ENCODE measurements at regions not wholly inside any gene's neighbourhood (a gene's known extent, or its start where the extent isn't known, plus 50 kb on each side); places are given as distances from the start of the nearest gene placed in this dataset.

- no peak for DNase-seq
- Mint-ChIP-seq H3K4me1 (ENCODE audit: low read depth) (no peaks in the 10 kb centered on the region), H3K27ac (no peak overlapping the region), H3K9me3 (peaks cover 13 to 15% of the 10 kb centered on the region in 2 donors), H3K36me3 (ENCODE audit: insufficient read depth in 2 of 2) (peaks cover 4 to 6% of the 10 kb centered on the region in 2 donors), H3K4me3 (no peak overlapping the region), H3K27me3 (ENCODE audit: low read depth) (peaks cover 8% of the 10 kb centered on the region)
- ATAC-seq (replicated peaks in 1 of 2) = no peak
Observed at GRCh38 chr18:78546281-78546680, 433.3 kb upstream of the SALL3 start.

- H3K27ac Mint-ChIP-seq = no peak overlapping the region
- ATAC-seq (replicated peaks in 1 of 2) = no peak
- DNase-seq = no peak
- peaks cover 8% of the 10 kb centered on the region for H3K27me3 Mint-ChIP-seq (ENCODE audit: low read depth)
- H3K36me3 Mint-ChIP-seq (ENCODE audit: insufficient read depth in 2 of 2) = peaks cover 4 to 6% of the 10 kb centered on the region in 2 donors
- no peaks in the 10 kb centered on the region for H3K4me1 Mint-ChIP-seq (ENCODE audit: low read depth)
- no peak overlapping the region for H3K4me3 Mint-ChIP-seq
- peaks cover 13 to 15% of the 10 kb centered on the region in 2 donors for H3K9me3 Mint-ChIP-seq
Observed at GRCh38 chr18:78547817-78548216, 431.8 kb upstream of the SALL3 start.

GRCh38 chr18:78548261-78549058 is 431.2 kb upstream of the SALL3 start:
- ATAC-seq (replicated peaks in 1 of 2) (no peak), DNase-seq (no peak)
- Mint-ChIP-seq H3K27me3 (ENCODE audit: low read depth) (peaks cover 8% of the 10 kb centered on the region), H3K4me1 (ENCODE audit: low read depth) (no peaks in the 10 kb centered on the region), H3K4me3 (no peak overlapping the region), H3K36me3 (ENCODE audit: insufficient read depth in 2 of 2) (peaks cover 4 to 6% of the 10 kb centered on the region in 2 donors), H3K9me3 (peaks cover 13 to 15% of the 10 kb centered on the region in 2 donors), H3K27ac (no peak overlapping the region)

GRCh38 chr18:78549971-78550370 is 429.6 kb upstream of the SALL3 start:
- no peak overlapping the region for H3K4me3 Mint-ChIP-seq
- no peak for ATAC-seq (replicated peaks in 1 of 2)
- H3K4me1 Mint-ChIP-seq (ENCODE audit: low read depth) = no peaks in the 10 kb centered on the region

GRCh38 chr18:78554944-78555608 is 424.5 kb upstream of the SALL3 start:
- H3K27ac Mint-ChIP-seq = no peak overlapping the region
- H3K9me3 Mint-ChIP-seq = peaks cover 3 to 13% of the 10 kb centered on the region in 2 donors
- peaks cover 0 to 3% of the 10 kb centered on the region in 2 donors for H3K36me3 Mint-ChIP-seq (ENCODE audit: insufficient read depth in 2 of 2)
- no peak overlapping the region for H3K4me3 Mint-ChIP-seq
- ATAC-seq (replicated peaks in 1 of 2) = no peak
- no peaks in the 10 kb centered on the region for H3K27me3 Mint-ChIP-seq (ENCODE audit: low read depth)
- DNase-seq = no peak
- no peaks in the 10 kb centered on the region for H3K4me1 Mint-ChIP-seq (ENCODE audit: low read depth)

More at GRCh38 chr18:78549971-78550370, 429.6 kb upstream of the SALL3 start:
- no peak overlapping the region for H3K27ac Mint-ChIP-seq
- no peaks in the 10 kb centered on the region for H3K27me3 Mint-ChIP-seq (ENCODE audit: low read depth)
- peaks cover 16 to 19% of the 10 kb centered on the region in 2 donors for H3K9me3 Mint-ChIP-seq
- no peak for DNase-seq
- H3K36me3 Mint-ChIP-seq (ENCODE audit: insufficient read depth in 2 of 2) = peaks cover 4 to 9% of the 10 kb centered on the region in 2 donors

- H3K36me3 Mint-ChIP-seq (ENCODE audit: insufficient read depth in 2 of 2) = peaks cover 0 to 3% of the 10 kb centered on the region in 2 donors
- DNase-seq (no peak), ATAC-seq (replicated peaks in 1 of 2) (no peak)
- H3K9me3 Mint-ChIP-seq = peaks cover 3 to 13% of the 10 kb centered on the region in 2 donors
- H3K4me3 Mint-ChIP-seq = no peak overlapping the region
- H3K4me1 Mint-ChIP-seq (ENCODE audit: low read depth) = no peaks in the 10 kb centered on the region
- no peak overlapping the region for H3K27ac Mint-ChIP-seq
- no peaks in the 10 kb centered on the region for H3K27me3 Mint-ChIP-seq (ENCODE audit: low read depth)
Observed at GRCh38 chr18:78557371-78557770, 422.2 kb upstream of the SALL3 start.

GRCh38 chr18:78558101-78558810 is 421.4 kb upstream of the SALL3 start:
- Mint-ChIP-seq H3K27ac (no peak overlapping the region), H3K36me3 (ENCODE audit: insufficient read depth in 2 of 2) (peaks cover 0 to 3% of the 10 kb centered on the region in 2 donors), H3K27me3 (ENCODE audit: low read depth) (no peaks in the 10 kb centered on the region), H3K4me1 (ENCODE audit: low read depth) (no peaks in the 10 kb centered on the region), H3K4me3 (no peak overlapping the region), H3K9me3 (peaks cover 3 to 13% of the 10 kb centered on the region in 2 donors)
- ATAC-seq (replicated peaks in 1 of 2) = no peak
- DNase-seq = no peak

- ATAC-seq (replicated peaks in 1 of 2) = no peak
- Mint-ChIP-seq H3K9me3 (peaks cover 3 to 13% of the 10 kb centered on the region in 2 donors), H3K4me3 (no peak overlapping the region), H3K27ac (no peak overlapping the region), H3K27me3 (ENCODE audit: low read depth) (no peaks in the 10 kb centered on the region), H3K36me3 (ENCODE audit: insufficient read depth in 2 of 2) (peaks cover 0 to 3% of the 10 kb centered on the region in 2 donors), H3K4me1 (ENCODE audit: low read depth) (no peaks in the 10 kb centered on the region)
- no peak for DNase-seq
Observed at GRCh38 chr18:78558948-78559347, 420.7 kb upstream of the SALL3 start.

GRCh38 chr18:78559584-78559983 is 420.0 kb upstream of the SALL3 start:
- no peak for DNase-seq
- H3K36me3 Mint-ChIP-seq (ENCODE audit: insufficient read depth in 2 of 2) = no peaks in the 10 kb centered on the region
- H3K9me3 Mint-ChIP-seq = peaks cover 3 to 11% of the 10 kb centered on the region in 2 donors
- no peaks in the 10 kb centered on the region for H3K4me1 Mint-ChIP-seq (ENCODE audit: low read depth)
- ATAC-seq (replicated peaks in 1 of 2) = no peak
- H3K27ac Mint-ChIP-seq = no peak overlapping the region
- no peak overlapping the region for H3K4me3 Mint-ChIP-seq
- H3K27me3 Mint-ChIP-seq (ENCODE audit: low read depth) = no peaks in the 10 kb centered on the region

GRCh38 chr18:78561757-78562510 is 417.7 kb upstream of the SALL3 start:
- H3K36me3 Mint-ChIP-seq (ENCODE audit: insufficient read depth in 2 of 2) = no peaks in the 10 kb centered on the region
- DNase-seq (no peak), ATAC-seq (replicated peaks in 1 of 2) (no peak)
- H3K27me3 Mint-ChIP-seq (ENCODE audit: low read depth) = no peaks in the 10 kb centered on the region
- peaks cover 3 to 6% of the 10 kb centered on the region in 2 donors for H3K9me3 Mint-ChIP-seq
- no peak overlapping the region for H3K4me3 Mint-ChIP-seq
- H3K27ac Mint-ChIP-seq = no peak overlapping the region
- no peaks in the 10 kb centered on the region for H3K4me1 Mint-ChIP-seq (ENCODE audit: low read depth)

- ATAC-seq (replicated peaks in 1 of 2) (no peak), DNase-seq (no peak)
- Mint-ChIP-seq H3K4me3 (no peak overlapping the region), H3K4me1 (ENCODE audit: low read depth) (no peaks in the 10 kb centered on the region), H3K9me3 (peaks cover 3 to 6% of the 10 kb centered on the region in 2 donors), H3K27me3 (ENCODE audit: low read depth) (no peaks in the 10 kb centered on the region), H3K27ac (no peak overlapping the region), H3K36me3 (ENCODE audit: insufficient read depth in 2 of 2) (peaks cover 2 to 4% of the 10 kb centered on the region in 2 donors)
Observed at GRCh38 chr18:78562531-78562961, 417.1 kb upstream of the SALL3 start.

GRCh38 chr18:78563110-78563509 is 416.5 kb upstream of the SALL3 start:
- Mint-ChIP-seq H3K4me3 (no peak overlapping the region), H3K27me3 (ENCODE audit: low read depth) (no peaks in the 10 kb centered on the region), H3K4me1 (ENCODE audit: low read depth) (no peaks in the 10 kb centered on the region), H3K27ac (no peak overlapping the region), H3K36me3 (ENCODE audit: insufficient read depth in 2 of 2) (peaks cover 2 to 4% of the 10 kb centered on the region in 2 donors), H3K9me3 (peaks cover 3 to 6% of the 10 kb centered on the region in 2 donors)
- ATAC-seq (replicated peaks in 1 of 2) (no peak), DNase-seq (no peak)

Measured in activated T-cell treated with anti-CD3 and anti-CD28 coated beads, Interleukin-2, amount 50 U/mL, for 72 hours (primary cell).